ENCODE measurements at regions not wholly inside any gene's neighbourhood (a gene's known extent, or its start where the extent isn't known, plus 50 kb on each side); places are given as distances from the start of the nearest gene placed in this dataset.

GRCh38 chr3:28077572-28077971 lies 163.8 kb upstream of the CMC1 start:
- TF ChIP-seq CTCF (conservative IDR thresholded peaks at IDR 0.05; ENCODE audit: low read depth, low read length) (no peak), EZH2 (IDR thresholded peaks at IDR 0.05; ENCODE audit: low read length, unreplicated experiment) (no peak)

All from PC-3 (cell line).